Type B pancreatic cell (in vitro differentiated cells): ENCODE measurements at regions not wholly inside any gene's neighbourhood (a gene's known extent, or its start where the extent isn't known, plus 50 kb on each side); places are given as distances from the start of the nearest gene placed in this dataset.
A peak's percentile ranks its signal among the peaks of the same experiment; 100 is the strongest.

ENCODE experiments used
- DNase-seq: peaks from one replicate; pipeline ENCODE4 v3.0.0; 2021; ENCODE audit warnings: mixed read lengths; ENCODE audit not compliant: unreplicated experiment; ENCODE audit errors: extremely low spot score
- H3K27ac Mint-ChIP-seq: 2 replicates; pipeline ENCODE4 v1.8.0; 2021; ENCODE audit warnings: mild to moderate bottlenecking, mixed read lengths
- H3K27me3 Mint-ChIP-seq: 2 replicates; pipeline ENCODE4 v1.8.0; 2021; ENCODE audit warnings: mixed read lengths
- H3K36me3 Mint-ChIP-seq: 2 replicates; pipeline ENCODE4 v1.8.0; 2021; ENCODE audit warnings: mixed read lengths
- H3K4me1 Mint-ChIP-seq: one replicate; pipeline ENCODE4 v1.8.0; 2021; ENCODE audit warnings: mixed read lengths; ENCODE audit not compliant: unreplicated experiment
- H3K4me3 Mint-ChIP-seq: 2 replicates; pipeline ENCODE4 v1.8.0; 2021; ENCODE audit warnings: mild to moderate bottlenecking, mixed read lengths
- H3K9me3 Mint-ChIP-seq: 2 replicates; pipeline ENCODE4 v1.8.0; 2021; ENCODE audit warnings: mixed read lengths
- TF ChIP-seq, protein P1 (sequence below): fragments of 200-600 bp; sonication (generic); conservative IDR thresholded peaks from 2 replicates; pipeline ENCODE4 v1.5.0; 2021; ENCODE audit warnings: antibody characterized with exemption, mild to moderate bottlenecking

- H3K4me1 Mint-ChIP-seq: peaks cover 11% of the 10 kb centered on the region
- H3K36me3 Mint-ChIP-seq: no peaks in the 10 kb centered on the region
- no peak for DNase-seq
- no peaks in the 10 kb centered on the region for H3K27me3 Mint-ChIP-seq
- no peak overlapping the region for H3K4me3 Mint-ChIP-seq
- no peaks in the 10 kb centered on the region for H3K9me3 Mint-ChIP-seq
- no peak overlapping the region for H3K27ac Mint-ChIP-seq
- TF ChIP-seq, protein P1, sequence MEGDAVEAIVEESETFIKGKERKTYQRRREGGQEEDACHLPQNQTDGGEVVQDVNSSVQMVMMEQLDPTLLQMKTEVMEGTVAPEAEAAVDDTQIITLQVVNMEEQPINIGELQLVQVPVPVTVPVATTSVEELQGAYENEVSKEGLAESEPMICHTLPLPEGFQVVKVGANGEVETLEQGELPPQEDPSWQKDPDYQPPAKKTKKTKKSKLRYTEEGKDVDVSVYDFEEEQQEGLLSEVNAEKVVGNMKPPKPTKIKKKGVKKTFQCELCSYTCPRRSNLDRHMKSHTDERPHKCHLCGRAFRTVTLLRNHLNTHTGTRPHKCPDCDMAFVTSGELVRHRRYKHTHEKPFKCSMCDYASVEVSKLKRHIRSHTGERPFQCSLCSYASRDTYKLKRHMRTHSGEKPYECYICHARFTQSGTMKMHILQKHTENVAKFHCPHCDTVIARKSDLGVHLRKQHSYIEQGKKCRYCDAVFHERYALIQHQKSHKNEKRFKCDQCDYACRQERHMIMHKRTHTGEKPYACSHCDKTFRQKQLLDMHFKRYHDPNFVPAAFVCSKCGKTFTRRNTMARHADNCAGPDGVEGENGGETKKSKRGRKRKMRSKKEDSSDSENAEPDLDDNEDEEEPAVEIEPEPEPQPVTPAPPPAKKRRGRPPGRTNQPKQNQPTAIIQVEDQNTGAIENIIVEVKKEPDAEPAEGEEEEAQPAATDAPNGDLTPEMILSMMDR: no peak
These were observed 1630.1 kb downstream of the MAT2B start for GRCh38 chr5:165135565-165135964.

GRCh38 chr5:165137701-165138100, 1632.3 kb downstream of the MAT2B start:
- TF ChIP-seq, protein P1: no peak
- no peaks in the 10 kb centered on the region for H3K36me3 Mint-ChIP-seq
- peaks cover 11% of the 10 kb centered on the region for H3K4me1 Mint-ChIP-seq
- no peak for DNase-seq
- H3K27me3 Mint-ChIP-seq: no peaks in the 10 kb centered on the region
- H3K9me3 Mint-ChIP-seq: no peaks in the 10 kb centered on the region
- H3K27ac Mint-ChIP-seq: no peak overlapping the region
- H3K4me3 Mint-ChIP-seq: no peak overlapping the region

GRCh38 chr5:165138236-165138635, 1632.8 kb downstream of the MAT2B start:
- Mint-ChIP-seq H3K36me3 (no peaks in the 10 kb centered on the region), H3K4me1 (peaks cover 11% of the 10 kb centered on the region), H3K27ac (no peak overlapping the region), H3K4me3 (no peak overlapping the region), H3K9me3 (no peaks in the 10 kb centered on the region), H3K27me3 (no peaks in the 10 kb centered on the region)
- TF ChIP-seq, protein P1: no peak
- DNase-seq: no peak

DNA sequence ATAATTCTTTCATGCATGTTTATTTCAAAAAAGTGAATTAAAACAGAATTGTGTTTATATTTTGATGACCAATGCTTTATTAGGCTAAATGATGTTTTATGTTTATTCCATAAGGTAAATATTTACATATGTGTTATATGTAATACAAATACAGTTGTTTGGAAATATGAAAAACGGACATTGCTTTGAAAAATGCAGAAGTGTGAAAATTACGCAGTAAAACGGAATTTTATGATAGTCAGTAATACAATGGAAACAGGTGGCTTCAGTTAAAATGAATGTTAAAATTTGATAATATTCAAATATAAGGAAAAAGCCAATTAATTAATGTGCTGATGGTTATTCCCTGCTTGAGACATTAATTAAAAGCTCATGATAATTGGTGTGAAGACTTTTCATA, 1633.8 kb downstream of the MAT2B start:
- peaks cover 19% of the 10 kb centered on the region for H3K4me1 Mint-ChIP-seq
- H3K9me3 Mint-ChIP-seq: no peaks in the 10 kb centered on the region
- no peak overlapping the region for H3K27ac Mint-ChIP-seq
- DNase-seq: no peak
- no peaks in the 10 kb centered on the region for H3K36me3 Mint-ChIP-seq
- H3K4me3 Mint-ChIP-seq: no peak overlapping the region
- H3K27me3 Mint-ChIP-seq: no peaks in the 10 kb centered on the region
- TF ChIP-seq, protein P1: no peak

DNA sequence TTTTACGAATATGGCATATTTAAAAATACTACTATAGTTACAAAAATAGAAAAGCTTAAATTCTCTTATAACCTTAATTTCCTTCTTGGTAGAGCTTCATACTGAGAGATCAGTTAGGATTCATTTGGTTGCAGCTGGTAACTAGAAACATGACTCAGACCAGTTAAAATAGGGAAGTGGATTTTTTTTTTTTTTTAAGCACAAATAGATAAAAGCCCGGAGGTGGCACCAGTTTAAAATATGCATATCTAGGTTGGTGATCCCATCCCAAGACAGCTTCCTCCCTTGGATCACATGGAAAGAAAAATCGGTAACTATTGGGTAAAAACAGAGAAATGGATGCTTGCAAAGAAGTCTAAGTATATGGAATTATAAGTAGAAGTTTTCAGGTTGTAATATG, 1634.3 kb downstream of the MAT2B start:
- Mint-ChIP-seq H3K4me1 (peaks cover 19% of the 10 kb centered on the region), H3K36me3 (no peaks in the 10 kb centered on the region), H3K27ac (no peak overlapping the region), H3K9me3 (no peaks in the 10 kb centered on the region), H3K4me3 (no peak overlapping the region), H3K27me3 (no peaks in the 10 kb centered on the region)
- TF ChIP-seq, protein P1: no peak
- no peak for DNase-seq

- no peaks in the 10 kb centered on the region for H3K9me3 Mint-ChIP-seq
- DNase-seq: no peak
- peak overlapping the region; percentile 33 for H3K27ac Mint-ChIP-seq
- no peaks in the 10 kb centered on the region for H3K27me3 Mint-ChIP-seq
- no peak overlapping the region for H3K4me3 Mint-ChIP-seq
- H3K4me1 Mint-ChIP-seq: peaks cover 8% of the 10 kb centered on the region
- TF ChIP-seq, protein P1: no peak
- no peaks in the 10 kb centered on the region for H3K36me3 Mint-ChIP-seq
These were observed 1638.3 kb downstream of the MAT2B start for GRCh38 chr5:165143741-165144140.
